HT1080 (cell line): ENCODE measurements at regions not wholly inside any gene's neighbourhood (a gene's known extent, or its start where the extent isn't known, plus 50 kb on each side); places are given as distances from the start of the nearest gene placed in this dataset.
"Not testable (repeated sequence)": the region's sequence is repeated elsewhere in the genome, so short reads cannot be mapped to it uniquely, and the experiment has no call there.

Source experiments
- DNase-seq: peaks from one replicate; pipeline ENCODE4 v3.0.0-alpha.2; 2015; ENCODE audit warnings: low read depth

DNA sequence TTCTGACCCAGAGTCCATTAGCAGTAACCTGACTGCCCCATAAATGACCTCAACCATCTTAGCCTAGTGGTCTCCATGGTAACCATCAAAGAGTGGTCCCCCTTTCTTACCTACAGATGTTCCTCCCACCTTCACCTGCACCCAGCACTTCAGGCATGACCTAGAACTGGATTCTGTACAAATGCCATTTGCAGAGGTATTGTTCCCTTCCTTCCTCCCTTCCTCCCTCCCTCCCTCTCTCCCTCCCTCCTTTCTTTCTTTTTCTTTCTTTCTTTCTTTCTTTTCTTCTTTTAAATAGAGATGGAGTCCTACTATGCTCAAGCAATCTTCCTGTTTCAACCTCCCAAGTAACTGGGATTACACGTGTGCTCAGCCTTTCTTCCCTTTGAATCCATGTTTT lies 114.6 kb upstream of the SLC1A4 start:
- DNase-seq = no peak

DNA sequence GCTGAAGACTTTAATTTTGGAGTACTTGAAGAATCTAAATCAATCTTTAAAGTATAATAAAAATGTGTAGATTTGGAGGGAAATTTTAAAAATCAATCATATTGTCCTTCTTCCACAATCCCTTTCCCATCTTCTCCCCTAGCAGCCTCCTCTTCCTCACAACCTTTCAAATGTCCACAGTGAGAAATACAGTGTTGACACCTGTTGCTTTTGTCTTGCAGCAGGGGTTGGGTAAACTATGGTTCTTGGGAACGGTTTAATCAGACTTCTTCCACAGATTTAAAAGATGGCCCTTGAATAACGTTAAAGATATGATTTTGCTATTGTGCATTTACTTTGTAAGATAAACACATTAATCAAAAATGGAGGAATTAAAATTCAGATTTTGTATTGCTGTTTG lies 113.8 kb upstream of the SLC1A4 start:
- no peak for DNase-seq

DNA sequence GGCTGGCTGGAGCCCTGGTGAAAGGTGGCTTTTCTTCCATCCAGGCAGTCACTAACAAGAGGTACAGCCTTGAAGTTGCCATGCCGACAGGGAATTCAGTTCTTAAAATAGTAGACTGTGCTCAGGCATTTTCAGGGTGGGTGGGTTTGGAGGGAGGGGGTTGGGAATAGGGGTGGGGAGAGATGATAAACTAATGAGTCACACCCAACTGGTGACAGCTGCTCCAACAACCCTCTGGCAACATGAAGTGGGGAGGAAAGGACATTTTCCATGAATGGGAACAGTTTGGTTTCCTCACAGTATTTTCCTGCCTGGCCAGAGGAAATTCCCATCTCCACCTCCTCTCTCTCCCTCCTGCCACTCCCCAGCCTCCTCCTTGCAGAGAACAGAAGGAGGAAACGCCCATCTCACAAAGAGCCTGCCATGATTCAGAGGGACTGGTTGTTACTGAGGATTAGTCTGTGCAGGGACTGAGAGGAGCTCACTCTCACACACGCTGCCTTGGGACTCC lies 113.0 kb upstream of the SLC1A4 start:
- DNase-seq = peak; percentile 93

DNA sequence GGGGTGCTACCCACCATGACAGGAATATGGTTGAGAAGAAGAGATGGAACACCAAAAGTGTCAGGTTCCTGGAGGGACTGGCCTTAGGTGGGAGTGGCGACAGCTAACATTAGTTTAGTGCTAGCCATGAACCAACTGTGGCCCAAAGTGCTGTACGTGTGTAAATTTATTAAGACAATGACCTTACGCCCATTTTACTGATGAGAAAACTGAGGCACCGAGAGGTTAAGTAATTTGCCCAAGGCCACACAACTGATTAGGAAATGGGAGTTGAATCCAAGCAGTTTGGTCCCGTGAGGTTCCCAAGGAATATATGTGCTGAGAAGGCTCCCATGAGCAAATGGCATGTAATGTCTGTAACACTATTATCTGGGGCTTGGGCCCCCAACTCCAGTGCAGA lies 109.5 kb upstream of the SLC1A4 start:
- DNase-seq = no peak

DNA sequence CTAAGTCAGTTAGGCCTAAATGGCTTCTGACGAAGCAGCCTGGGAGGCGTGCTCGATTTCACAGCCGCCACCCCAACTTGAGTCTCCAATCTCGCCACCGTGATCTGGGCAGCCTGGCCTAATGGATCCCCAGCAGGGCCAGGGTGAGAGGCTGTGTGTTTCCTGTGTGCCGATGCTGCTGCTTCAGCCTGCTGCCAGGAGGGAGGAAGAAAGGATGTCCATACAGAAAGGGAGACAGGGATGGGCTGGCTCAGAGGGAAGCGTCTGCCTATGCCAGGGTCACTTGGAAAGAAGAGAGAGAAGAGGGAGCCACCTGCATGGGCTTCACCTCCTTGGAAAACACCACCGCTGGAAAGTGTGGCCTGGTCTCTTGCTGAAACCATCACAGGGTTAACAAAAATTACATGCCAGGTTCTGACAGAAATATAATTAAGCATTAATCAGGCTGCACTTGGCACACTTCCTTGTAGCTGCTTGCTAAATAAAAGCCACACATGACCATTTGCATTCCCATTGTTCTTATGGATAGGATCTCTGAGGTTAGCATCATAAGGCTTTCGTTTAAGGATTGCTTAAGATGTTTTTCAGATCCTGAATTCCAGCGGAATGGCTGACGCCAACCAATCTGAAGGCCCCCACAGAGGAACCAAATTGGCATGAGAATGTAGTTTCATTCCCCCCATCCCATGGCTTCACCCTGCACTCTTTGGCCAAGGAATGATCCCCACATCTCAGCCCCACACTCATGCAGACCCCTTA lies 108.8 kb upstream of the SLC1A4 start:
- DNase-seq = no peak

DNA sequence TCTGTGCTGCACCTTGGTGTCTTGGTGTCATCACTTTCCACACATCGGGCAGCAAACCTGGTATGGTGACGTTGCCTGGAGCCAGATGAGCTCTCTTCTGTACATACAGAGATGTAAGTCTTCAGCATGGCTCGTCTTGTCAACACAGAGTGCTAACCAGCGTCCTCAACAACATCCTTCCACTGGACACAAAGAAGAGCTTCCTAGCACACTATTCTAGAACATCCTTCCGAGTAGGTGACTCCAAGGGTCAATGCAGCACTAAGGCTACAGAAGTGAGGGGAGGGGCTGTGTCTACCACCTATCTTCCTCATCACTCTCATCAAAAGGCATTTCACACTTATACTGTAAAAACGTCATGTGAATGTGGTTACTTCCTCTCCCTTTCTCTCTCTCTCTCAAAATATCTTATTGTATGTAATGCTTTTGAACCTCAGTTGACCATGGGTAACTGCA lies 108.1 kb upstream of the SLC1A4 start:
- DNase-seq = no peak

DNA sequence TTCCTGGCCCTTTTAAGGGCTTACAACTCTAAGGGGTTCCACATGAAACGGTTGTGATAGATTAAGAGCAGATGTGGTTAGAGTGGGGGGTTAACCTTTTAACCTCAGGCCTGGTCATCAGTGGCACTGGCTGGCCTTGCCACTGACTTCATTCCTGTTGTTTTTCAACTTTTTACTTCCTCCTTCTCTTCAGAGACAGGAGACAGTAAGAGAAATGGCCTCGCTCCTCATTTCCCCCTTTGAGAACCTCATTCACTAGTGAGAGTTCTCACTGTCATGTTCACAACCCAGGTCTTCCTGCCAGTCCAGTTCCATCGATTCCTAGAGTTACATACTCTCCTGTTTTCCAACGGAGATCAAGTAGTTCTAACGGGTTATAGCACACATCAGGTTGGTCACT lies 101.6 kb upstream of the SLC1A4 start:
- DNase-seq = no peak

DNA sequence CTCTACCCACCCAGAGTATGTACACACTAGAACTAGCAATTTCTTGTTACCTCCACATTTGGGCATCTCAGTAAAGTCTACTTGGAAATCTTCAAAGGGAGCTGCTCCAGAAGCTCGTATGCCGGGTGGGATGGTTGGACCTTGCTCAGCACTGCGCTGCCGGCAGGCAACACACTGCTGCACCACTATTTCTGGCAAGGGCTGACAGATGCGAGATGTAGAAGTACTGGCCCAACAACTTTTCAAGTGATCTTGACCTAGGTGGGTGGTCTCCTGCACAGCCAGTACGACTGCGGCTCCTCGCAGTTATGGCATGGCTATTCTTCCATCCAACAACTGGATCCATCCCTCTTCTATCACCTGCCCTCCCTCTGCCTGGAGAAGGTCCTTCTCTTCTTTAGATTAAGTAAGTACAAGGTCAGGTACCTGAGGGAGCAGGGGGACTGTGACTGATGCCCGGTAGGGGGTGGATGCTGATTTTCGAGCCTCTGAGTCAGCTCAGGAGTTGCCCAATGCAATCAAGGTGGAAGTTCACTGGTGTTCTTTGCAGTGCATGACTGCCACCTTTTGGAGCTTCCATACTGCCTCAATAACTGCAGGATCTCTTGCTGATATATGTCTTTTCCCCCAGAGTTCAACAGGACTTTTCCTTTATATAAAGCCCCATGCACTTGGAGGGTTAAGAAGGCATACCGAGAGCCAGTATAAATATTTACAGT lies 100.4 kb upstream of the SLC1A4 start:
- DNase-seq = peak; percentile 71

DNA sequence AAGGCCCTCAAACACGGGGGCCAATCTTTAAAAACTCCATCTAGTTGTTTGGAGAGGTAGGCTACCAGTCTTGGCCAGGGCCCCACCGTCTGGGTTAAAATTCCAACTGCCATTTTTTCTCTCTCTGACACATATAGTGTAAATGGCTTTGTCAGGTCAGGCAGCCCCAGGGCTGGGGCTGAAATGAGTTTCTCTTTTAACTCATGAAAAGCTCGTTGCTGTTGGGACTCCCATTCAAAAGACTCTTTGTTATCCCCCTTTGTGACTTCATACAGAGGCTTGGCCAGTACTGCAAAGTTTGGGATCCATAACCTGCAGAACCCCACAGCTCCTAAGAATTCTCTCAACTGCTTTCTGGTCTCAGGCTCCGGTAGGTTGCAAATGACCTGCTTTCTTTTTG lies 99.4 kb upstream of the SLC1A4 start:
- no peak for DNase-seq

DNA sequence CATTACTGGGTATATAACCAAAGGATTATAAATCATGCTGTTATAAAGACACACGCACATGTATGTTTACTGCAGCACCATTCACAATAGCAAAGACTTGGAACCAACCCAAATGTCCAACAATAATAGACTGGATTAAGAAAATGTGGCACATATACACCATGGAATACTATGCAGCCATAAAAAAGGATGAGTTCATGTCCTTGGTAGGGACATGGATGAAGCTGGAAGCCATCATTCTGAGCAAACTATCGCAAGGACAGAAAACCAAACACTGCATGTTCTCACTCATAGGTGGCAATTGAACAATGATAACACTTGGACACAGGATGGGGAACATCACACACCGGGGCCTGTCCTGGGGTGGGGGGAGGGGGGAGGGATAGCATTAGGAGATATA lies 92.6 kb upstream of the SLC1A4 start:
- DNase-seq = not testable (repeated sequence)

DNA sequence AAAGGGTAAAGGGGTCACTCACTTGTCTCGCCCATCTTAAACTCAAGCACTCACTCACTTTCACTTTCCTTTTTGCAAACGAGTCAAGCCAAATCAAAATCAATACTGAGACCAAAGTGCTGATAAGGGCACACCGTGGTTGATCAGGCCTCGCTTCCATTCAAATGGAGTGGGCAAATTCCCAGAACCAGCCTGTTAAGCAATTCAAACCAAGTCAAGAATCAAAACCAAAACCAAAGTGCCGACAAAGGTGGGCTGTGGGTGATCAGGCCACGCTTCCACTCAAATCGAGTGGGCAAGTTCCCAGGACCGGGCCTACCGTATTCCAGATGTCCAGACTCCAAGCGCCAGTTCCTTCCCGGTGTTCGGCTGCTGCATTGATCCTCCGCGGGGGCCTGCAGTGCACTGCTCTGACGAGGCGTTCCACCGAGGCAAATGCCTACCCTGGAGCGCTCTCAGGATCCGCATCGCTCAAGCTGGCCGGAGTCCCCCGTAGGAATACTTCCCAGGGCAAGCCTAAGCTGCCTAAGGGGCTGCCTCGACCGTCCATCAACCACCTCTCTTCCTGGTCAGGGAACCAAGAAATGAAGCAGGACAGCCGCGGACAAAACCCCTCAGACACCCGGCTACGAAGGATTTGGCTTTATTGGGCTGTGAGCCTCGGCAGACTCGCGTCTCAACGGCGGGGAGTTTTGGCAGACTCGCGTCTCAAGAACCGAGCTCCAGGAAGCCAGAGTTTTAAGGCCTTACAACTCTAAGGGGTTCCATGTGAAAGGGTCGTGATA lies 89.9 kb upstream of the SLC1A4 start:
- DNase-seq = no peak

DNA sequence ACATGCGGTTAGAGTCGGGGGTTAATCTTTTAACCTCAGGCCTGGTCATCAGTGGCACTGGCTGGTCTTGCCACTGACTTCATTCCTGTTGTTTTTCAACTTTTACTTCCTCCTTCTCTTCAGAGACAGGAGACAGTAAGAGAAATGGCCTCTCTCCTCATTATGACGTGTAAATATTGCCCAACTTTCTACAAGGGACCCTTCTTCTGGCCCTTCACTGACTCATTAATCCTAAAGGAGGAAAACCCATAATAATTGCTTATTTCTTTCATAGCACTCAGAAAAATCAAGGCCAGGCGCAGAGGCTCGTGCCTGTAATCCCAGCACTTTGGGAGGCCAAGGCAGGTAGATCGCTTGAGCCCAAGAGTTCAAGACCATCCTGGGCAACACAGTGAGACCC lies 89.3 kb upstream of the SLC1A4 start:
- DNase-seq = not testable (repeated sequence)

DNA sequence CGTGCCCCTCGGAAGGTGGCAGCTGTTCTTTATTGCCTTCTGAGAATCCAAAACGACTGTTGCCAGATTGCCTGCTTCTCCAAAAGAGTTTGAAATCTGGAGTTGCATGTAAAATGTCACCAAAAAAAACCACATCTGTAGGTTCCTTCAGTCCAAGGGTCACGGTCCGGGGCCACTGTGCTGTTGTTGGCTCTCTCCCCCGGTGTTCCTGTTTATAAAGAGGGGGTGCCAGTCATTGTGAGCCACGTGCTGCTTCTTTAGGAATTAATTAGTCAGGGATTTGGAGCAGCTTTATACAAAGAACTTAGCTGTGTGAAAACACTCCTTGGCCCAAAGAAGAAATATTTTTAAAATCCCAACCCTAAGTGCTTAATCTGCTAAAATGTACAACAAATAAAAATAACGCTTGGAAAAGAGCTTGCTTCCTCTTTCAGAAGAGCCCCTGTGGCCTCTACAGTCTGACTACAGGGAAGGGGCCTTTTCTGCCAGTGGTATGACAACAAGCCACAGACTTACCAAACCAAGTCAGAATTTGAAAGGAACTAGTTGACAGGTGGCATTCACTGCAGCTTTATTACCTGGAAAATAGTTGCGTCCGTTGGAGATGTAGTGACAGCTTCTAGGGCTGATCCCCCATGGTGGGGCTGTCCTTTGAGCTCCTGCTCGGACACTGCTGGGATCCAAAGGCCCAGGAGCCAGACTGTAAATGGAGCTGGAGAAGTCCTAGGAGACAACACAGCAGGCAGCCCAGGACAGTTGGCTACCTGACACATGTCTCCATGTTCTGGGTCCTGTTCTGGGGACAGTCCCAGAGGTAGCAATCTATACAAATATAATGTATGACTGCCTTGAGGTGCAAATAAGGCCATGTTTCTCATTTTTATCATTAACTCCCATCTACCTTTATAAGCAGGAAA lies 84.5 kb upstream of the SLC1A4 start:
- DNase-seq = no peak

DNA sequence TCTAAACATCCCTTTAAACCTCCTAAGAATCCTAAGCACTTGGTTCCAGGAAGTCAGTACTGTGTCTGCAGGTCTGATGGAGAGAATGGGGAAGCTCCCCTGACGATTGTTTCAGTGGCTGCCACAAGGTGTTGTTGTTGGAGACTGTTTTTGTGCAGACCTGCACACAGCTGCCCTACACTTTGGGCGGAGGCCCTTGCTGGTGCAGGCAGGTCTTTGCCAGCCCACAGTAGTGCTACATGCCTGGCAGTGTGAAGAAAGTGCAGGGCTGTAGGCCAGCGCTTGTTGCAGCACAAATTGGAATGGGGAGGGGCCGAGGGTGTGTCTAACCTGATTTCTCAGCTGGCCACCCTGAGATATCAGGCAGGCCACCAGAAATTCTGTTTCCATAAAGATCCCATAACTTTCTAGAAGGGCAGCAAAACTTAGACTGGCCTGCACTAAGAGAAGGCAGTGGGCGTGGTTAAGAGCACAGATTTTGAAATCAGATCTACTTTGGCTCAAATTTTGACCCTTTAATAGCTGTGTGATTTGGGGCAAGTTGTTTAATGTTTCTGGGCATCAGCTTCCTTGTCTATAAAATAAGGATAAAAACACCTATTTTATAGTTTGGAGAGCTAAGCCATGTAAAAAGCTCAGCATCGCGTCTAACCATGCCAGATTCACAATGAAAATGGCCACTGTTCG lies 83.7 kb upstream of the SLC1A4 start:
- DNase-seq = no peak

DNA sequence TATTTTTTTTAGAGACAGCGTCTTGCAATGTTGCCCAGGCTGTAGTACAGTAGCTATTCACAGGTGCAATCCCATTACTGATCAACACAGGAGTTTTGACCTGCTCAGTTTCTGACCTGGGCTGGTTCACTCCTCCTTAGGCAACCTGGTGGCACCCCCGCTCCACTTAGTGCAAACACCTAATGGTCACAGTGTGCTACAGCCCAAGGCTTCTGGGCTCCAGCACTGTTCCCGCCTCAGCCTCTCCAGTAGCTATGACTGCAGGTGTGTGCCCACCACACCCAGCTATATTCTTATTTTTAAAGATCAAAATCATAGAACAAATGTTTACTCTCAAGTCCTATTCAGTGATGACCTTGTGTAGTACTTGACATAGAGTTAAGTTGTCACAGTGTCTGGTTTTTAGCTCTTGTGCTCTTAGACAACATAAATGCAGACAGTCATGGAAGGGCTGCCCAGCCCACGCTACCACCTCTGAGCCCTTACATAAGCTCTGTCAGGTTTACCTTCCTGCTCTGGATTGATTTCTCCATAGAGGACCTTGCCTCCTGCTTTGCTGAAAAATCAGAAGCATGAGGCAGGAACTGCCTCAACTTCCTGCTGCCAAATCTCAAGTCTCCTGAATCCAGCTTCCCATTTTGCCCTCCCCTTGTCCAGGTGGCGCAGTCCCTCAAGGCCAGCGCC lies 82.2 kb upstream of the SLC1A4 start:
- no peak for DNase-seq

DNA sequence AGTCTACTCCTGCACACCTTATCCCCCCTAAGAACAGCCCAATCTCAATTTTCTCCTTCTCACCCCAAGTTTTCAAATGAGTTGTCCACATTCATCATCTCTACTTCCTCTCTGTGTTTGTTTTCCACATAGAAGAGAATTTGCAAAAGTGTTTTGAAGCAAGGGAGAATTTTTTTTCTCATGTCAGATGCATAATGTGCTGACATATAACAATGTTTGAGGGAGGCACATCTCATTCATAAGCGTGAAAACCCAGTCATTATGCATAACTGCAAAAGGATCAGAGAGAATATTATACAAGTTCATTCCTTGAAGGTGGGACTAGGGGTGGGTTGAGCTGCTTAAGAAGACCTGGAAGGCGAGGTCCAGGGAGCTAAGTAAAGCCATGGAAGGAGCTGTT lies 80.8 kb upstream of the SLC1A4 start:
- DNase-seq = no peak

DNA sequence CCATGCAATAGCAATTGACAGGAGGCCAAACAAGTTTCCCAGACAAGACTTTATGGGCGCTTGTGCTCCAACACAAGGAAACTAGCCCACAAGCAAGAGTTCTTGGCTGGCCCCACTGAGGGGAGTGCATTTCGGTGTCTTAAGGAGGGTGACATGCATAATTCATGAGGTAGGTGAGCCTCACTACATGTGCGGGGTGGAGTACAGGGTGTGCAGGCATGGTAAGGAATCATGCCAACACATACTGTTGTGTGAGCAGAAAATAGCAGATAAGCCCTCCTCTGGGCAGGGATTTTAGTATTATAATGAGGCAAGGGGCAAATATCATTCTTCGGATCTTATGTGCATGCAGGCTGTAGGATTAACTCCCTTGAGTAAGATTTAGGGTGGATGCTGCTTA lies 78.7 kb upstream of the SLC1A4 start:
- DNase-seq = no peak

DNA sequence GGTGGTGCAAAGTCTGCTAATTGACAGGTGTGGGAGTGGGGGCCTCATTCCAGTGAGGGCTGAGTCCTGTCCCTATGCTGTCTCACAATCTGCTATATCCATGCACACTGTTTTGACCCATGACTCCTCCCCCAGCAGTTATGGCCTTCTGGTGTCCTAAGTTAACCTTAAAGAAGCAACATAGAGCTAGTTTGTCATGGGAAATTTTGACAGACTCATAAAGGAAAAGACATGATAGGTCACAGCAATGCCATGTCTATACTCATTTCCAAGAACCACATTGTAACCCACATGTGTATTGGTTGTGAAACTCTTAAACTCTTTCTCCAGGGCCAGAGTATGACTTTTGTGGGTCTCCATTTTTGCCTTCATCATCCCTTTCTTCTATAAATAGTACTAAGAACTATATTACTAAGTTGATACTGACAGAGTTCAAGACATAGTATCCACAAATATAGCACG lies 78.2 kb upstream of the SLC1A4 start:
- DNase-seq = no peak

DNA sequence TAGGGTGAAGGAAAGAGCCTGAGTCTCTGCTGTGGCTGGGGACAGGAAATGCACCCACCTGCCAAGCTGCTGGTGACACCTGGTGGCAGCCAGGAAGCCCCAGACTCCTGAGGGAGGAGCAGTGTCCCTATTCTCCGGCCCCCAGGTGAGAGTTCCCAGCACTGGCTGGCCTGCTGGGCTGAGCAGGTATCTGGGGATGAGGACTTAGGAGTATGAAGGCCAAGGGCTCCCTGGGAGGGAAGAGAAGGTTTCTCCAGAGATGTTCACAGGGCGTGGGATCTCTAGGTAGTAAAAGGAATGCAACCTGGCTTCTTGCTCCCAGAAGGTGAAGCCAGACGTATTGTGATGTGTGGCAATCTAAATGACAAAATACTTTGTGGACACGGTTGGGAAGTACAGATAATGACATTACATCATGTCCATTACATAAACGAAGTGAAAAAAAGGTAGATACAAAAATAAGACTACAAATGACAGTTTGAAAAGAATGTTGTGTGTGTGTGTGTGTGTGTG lies 75.8 kb upstream of the SLC1A4 start:
- DNase-seq = no peak
